CD4-positive, alpha-beta T cell (primary cell): ENCODE measurements at regions not wholly inside any gene's neighbourhood (a gene's known extent, or its start where the extent isn't known, plus 50 kb on each side); places are given as distances from the start of the nearest gene placed in this dataset.

Experiments
- ATAC-seq: fragments of 200-7000 bp; cut with Tn5 transposase; one replicate; pipeline ENCODE4 v1.10.0; 2022; ENCODE audit warnings: mild to moderate bottlenecking; ENCODE audit not compliant: poor library complexity
- CTCF ChIA-PET: fragments of 350-600 bp; sonication (Branson Sonifier 250); formaldehyde crosslinking; loops from one replicate; lab custom pipeline; 2021; ENCODE audit warnings: antibody characterized with exemption, inconsistent platforms; lab: Charles Lee
- POLR2A ChIA-PET: fragments of 350-600 bp; sonication (Branson Sonifier 250); formaldehyde crosslinking; loops from one replicate; lab custom pipeline; 2021; ENCODE audit warnings: antibody characterized with exemption, inconsistent platforms; lab: Charles Lee
- DNase-seq, 14 experiments: peaks; one replicate each; pipeline ENCODE4 v3.0.0-alpha.2; 2013 to 2020; ENCODE audit warnings: mixed read lengths in 2 of 14
- H3K27ac ChIP-seq, 2 donors: one replicate each; pipeline versions ENCODE4 v1.5.1 to v1.7.0; 2013; ENCODE audit warnings: low read length in 2 of 2, low read depth in 1 of 2, mild to moderate bottlenecking in 1 of 2
- H3K27me3 ChIP-seq, 2 experiments: 1 replicate in 1 of 2; 2 replicates in 1 of 2; pipeline versions ENCODE4 v1.6.1 to v1.7.0; 2013; ENCODE audit warnings: low read length in 2 of 2, control low read depth in 1 of 2, mild to moderate bottlenecking in 1 of 2, moderate library complexity in 1 of 2; ENCODE audit not compliant: insufficient read depth in 2 of 2, control insufficient read depth in 1 of 2
- H3K36me3 ChIP-seq: one replicate; pipeline ENCODE4 v1.6.1; 2013; ENCODE audit warnings: low read length, control low read depth; ENCODE audit not compliant: insufficient read depth
- H3K4me1 ChIP-seq: one replicate; pipeline ENCODE4 v1.6.1; 2013; ENCODE audit warnings: low read length, control low read depth; ENCODE audit not compliant: insufficient read depth
- H3K4me3 ChIP-seq: one replicate; pipeline ENCODE4 v1.5.1; 2013; ENCODE audit warnings: mild to moderate bottlenecking, low read length, moderate library complexity
- H3K9me3 ChIP-seq, 2 experiments: 1 replicate in 1 of 2; 2 replicates in 1 of 2; pipeline versions ENCODE4 v1.6.1 to v1.7.0; 2013; ENCODE audit warnings: low read length in 2 of 2, mild to moderate bottlenecking in 2 of 2, control low read depth in 1 of 2, moderate library complexity in 1 of 2; ENCODE audit not compliant: control insufficient read depth in 1 of 2, insufficient read depth in 1 of 2
- H3K27ac Mint-ChIP-seq: one replicate; pipeline ENCODE4 v1.8.0; 2020; ENCODE audit warnings: mixed read lengths
- H3K27me3 Mint-ChIP-seq: one replicate; pipeline ENCODE4 v1.8.0; 2021; ENCODE audit warnings: mixed read lengths
- H3K36me3 Mint-ChIP-seq: one replicate; pipeline ENCODE4 v1.8.0; 2021; ENCODE audit warnings: low read depth, mixed read lengths
- H3K4me1 Mint-ChIP-seq: one replicate; pipeline ENCODE4 v1.8.0; 2021; ENCODE audit warnings: low read depth, mixed read lengths
- H3K4me3 Mint-ChIP-seq: one replicate; pipeline ENCODE4 v1.8.0; 2020; ENCODE audit warnings: mild to moderate bottlenecking, mixed read lengths
- H3K9me3 Mint-ChIP-seq: one replicate; pipeline ENCODE4 v1.8.0; 2020; ENCODE audit warnings: mixed read lengths
- intact Hi-C, 2 experiments: fragments of 100-400 bp; cut with DNase I in 1 of 2; cut with micrococcal nuclease in 1 of 2; formaldehyde crosslinking; loops; one replicate each; pipeline versions ENCODE4 v1.15.1 to v1.9.0; 2023 to 2025; cut with DNase I, micrococcal nuclease
- TF ChIP-seq, protein P1 (sequence below): fragments of 200-600 bp; IDR thresholded peaks from one replicate; pipeline ENCODE4 v1.8.0; 2022; ENCODE audit warnings: antibody characterized with exemption, mild to moderate bottlenecking

DNA sequence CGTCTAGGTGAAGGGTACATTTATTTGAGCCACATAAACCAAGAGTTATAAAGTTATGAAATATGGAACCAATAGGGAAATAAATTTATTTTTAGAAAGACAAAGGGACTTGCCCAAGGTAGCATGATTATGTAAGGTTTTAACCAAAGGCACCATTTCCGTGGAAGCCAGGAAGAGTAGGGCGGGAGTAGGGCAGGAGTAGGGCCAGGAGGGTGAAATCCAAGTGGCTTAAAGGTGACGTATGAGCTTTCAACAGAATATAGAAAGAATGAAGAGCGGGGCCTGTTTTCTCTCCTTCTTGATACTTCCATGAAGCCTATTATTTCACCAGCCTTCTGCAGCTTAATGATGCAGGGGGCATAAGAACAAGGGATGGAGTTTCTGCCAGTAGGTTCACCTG is 91.7 kb upstream of the PNPLA4 start:
- intact Hi-C loops = no loop called here
- CTCF ChIA-PET = no interaction called here

DNA sequence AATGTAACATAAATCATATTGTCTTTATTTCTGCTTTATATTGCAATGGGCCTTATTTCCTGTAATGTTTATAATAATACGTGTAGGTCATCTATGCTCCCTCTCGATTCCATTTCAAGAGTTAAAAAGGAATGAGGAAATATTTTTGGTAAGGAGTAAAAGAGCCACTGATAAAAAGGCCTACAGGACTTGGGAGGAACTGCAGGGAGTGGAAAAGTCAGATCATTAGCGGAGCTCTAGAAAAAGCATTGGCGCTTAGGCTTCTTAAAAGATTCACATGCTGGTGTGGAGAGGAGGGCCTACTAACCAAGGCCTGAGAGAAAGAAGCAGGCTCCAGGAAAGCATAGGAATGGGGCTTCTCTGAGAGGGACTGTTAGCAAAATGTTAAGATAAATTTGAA is 82.9 kb upstream of the PNPLA4 start:
- no peaks in the 10 kb centered on the region for H3K4me1 Mint-ChIP-seq

More for the DNA sequence above, 91.7 kb upstream of the PNPLA4 start:
- Mint-ChIP-seq H3K4me1 (no peaks in the 10 kb centered on the region), H3K9me3 (peaks cover 3% of the 10 kb centered on the region), H3K4me3 (no peak overlapping the region), H3K36me3 (no peaks in the 10 kb centered on the region), H3K27me3 (no peaks in the 10 kb centered on the region), H3K27ac (no peak overlapping the region)
- H3K4me3 ChIP-seq = no peak overlapping the region
- TF ChIP-seq, protein P1, sequence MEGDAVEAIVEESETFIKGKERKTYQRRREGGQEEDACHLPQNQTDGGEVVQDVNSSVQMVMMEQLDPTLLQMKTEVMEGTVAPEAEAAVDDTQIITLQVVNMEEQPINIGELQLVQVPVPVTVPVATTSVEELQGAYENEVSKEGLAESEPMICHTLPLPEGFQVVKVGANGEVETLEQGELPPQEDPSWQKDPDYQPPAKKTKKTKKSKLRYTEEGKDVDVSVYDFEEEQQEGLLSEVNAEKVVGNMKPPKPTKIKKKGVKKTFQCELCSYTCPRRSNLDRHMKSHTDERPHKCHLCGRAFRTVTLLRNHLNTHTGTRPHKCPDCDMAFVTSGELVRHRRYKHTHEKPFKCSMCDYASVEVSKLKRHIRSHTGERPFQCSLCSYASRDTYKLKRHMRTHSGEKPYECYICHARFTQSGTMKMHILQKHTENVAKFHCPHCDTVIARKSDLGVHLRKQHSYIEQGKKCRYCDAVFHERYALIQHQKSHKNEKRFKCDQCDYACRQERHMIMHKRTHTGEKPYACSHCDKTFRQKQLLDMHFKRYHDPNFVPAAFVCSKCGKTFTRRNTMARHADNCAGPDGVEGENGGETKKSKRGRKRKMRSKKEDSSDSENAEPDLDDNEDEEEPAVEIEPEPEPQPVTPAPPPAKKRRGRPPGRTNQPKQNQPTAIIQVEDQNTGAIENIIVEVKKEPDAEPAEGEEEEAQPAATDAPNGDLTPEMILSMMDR = no peak
- H3K27ac ChIP-seq = no peak overlapping the region
- no peak for DNase-seq
- POLR2A ChIA-PET = no interaction called here
- no peak for ATAC-seq
- no peaks in the 10 kb centered on the region for H3K9me3 ChIP-seq
- H3K4me1 ChIP-seq = no peaks in the 10 kb centered on the region
- H3K36me3 ChIP-seq = no peaks in the 10 kb centered on the region
- H3K27me3 ChIP-seq = no peaks in the 10 kb centered on the region

DNA sequence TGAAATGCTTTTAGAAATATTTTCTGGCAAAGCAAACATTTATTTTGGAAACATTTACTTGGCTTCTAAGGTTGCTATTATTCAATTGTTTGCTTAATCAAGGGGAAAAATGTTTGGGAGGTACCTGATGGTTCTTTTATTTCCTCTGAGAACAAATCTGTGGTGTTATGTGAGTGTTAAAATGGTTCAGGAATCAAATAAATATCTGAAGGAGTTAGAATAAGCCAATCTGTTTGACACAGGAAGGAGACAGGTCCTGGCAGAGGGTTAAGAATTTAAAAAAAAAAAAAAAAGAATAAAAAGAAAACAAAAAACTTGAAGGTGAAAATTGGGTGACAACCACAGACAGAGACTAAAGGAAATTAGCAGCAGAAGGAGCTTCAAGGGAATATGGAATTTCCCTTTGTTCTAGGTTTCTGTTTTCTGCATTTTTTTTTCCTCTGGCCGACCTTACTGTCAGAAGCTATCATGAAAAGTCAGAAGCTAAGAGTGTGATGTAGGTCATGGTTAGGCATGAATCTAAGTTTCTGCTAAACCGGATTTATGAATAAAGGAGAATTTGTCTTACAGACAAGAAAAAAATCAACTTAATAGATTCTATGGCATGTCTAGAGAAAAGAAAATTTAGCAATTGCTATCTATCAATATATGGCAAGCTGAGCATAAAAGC is 78.6 kb upstream of the PNPLA4 start:
- Histone ChIP-seq H3K36me3 (no peaks in the 10 kb centered on the region), H3K27ac (no peak overlapping the region), H3K4me3 (no peak overlapping the region), H3K9me3 (no peaks in the 10 kb centered on the region), H3K27me3 (no peaks in the 10 kb centered on the region), H3K4me1 (no peaks in the 10 kb centered on the region)
- Mint-ChIP-seq H3K36me3 (no peaks in the 10 kb centered on the region), H3K27me3 (no peaks in the 10 kb centered on the region), H3K4me3 (no peak overlapping the region), H3K27ac (no peak overlapping the region), H3K4me1 (no peaks in the 10 kb centered on the region), H3K9me3 (no peaks in the 10 kb centered on the region)
- peak in 1 of 14 experiments; percentile 1 for DNase-seq
- no peak for ATAC-seq
- TF ChIP-seq, protein P1 = no peak
- POLR2A ChIA-PET = no interaction called here
- intact Hi-C loops = no loop called here
- CTCF ChIA-PET = no interaction called here

More for the DNA sequence above, 82.9 kb upstream of the PNPLA4 start:
- no peaks in the 10 kb centered on the region for H3K27me3 ChIP-seq
- ChIA-PET POLR2A (no interaction called here), CTCF (no interaction called here)
- H3K4me3 Mint-ChIP-seq = no peak overlapping the region
- no peak for ATAC-seq
- H3K9me3 Mint-ChIP-seq = no peaks in the 10 kb centered on the region
- no peak for DNase-seq
- H3K4me1 ChIP-seq = no peaks in the 10 kb centered on the region
- no peaks in the 10 kb centered on the region for H3K36me3 Mint-ChIP-seq
- H3K9me3 ChIP-seq = no peaks in the 10 kb centered on the region
- H3K36me3 ChIP-seq = no peaks in the 10 kb centered on the region
- no peak overlapping the region for H3K27ac ChIP-seq
- H3K27me3 Mint-ChIP-seq = no peaks in the 10 kb centered on the region
- TF ChIP-seq, protein P1 = no peak
- intact Hi-C loops = no loop called here
- no peak overlapping the region for H3K4me3 ChIP-seq
- no peak overlapping the region for H3K27ac Mint-ChIP-seq
